Neural cell (in vitro differentiated cells): ENCODE measurements at regions not wholly inside any gene's neighbourhood (a gene's known extent, or its start where the extent isn't known, plus 50 kb on each side); places are given as distances from the start of the nearest gene placed in this dataset.

Experiments used
- H2AFZ ChIP-seq: fragments of 200-600, 300-800 bp; sonication (generic), shearing (Covaris generic); 2 replicates; pipeline ENCODE4 v1.6.0; 2014; ENCODE audit warnings: low read depth, mild to moderate bottlenecking, antibody characterized with exemption, low read length, moderate library complexity
- H3F3A ChIP-seq: fragments of 200-600 bp; shearing (Covaris generic); 2 replicates; pipeline ENCODE4 v1.6.1; 2016; ENCODE audit warnings: mild to moderate bottlenecking, moderate library complexity, mixed read lengths, antibody characterized with exemption, low read length; ENCODE audit not compliant: insufficient read depth, poor library complexity, severe bottlenecking
- H3K27ac ChIP-seq: fragments of 200-600, 300-800 bp; sonication (generic), shearing (Covaris generic); 2 replicates; pipeline ENCODE4 v1.5.1; 2014; ENCODE audit warnings: mild to moderate bottlenecking, low read length, moderate library complexity
- H3K27me3 ChIP-seq: fragments of 300-800, 200-600 bp; sonication (generic), shearing (Covaris generic); 2 replicates; pipeline ENCODE4 v1.6.0; 2014; ENCODE audit warnings: mild to moderate bottlenecking, low read depth, low read length, moderate library complexity; ENCODE audit not compliant: insufficient read depth
- H3K36me3 ChIP-seq: fragments of 300-800, 200-600 bp; sonication (generic), shearing (Covaris generic); 2 replicates; pipeline ENCODE4 v1.5.1; 2014; ENCODE audit warnings: mild to moderate bottlenecking, antibody characterized with exemption, low read length, moderate library complexity; ENCODE audit not compliant: insufficient read depth
- H3K4me2 ChIP-seq: fragments of 300-800, 200-600 bp; sonication (generic), shearing (Covaris generic); 2 replicates; pipeline ENCODE4 v1.6.0; 2014; ENCODE audit warnings: mild to moderate bottlenecking, low read length
- H3K4me3 ChIP-seq: fragments of 300-800, 200-600 bp; sonication (generic), shearing (Covaris generic); 2 replicates; pipeline ENCODE4 v1.5.1; 2014; ENCODE audit warnings: mild to moderate bottlenecking, low read length, moderate library complexity
- H3K79me2 ChIP-seq: fragments of 200-600 bp; shearing (Covaris generic); replicated peaks from 2 replicates; pipeline ENCODE4 v1.6.0; 2014; ENCODE audit warnings: mild to moderate bottlenecking, low read length, moderate library complexity; ENCODE audit not compliant: insufficient read depth
- H3K9ac ChIP-seq: fragments of 300-800, 200-600 bp; sonication (generic), shearing (Covaris generic); 2 replicates; pipeline ENCODE4 v1.6.1; 2016; ENCODE audit warnings: mild to moderate bottlenecking, low read length, mixed read lengths
- H3K9me2 ChIP-seq: fragments of 200-600 bp; shearing (Covaris generic); 2 replicates; pipeline ENCODE4 v1.6.1; 2016; ENCODE audit warnings: mild to moderate bottlenecking, low read length, mixed read lengths; ENCODE audit not compliant: insufficient read depth
- H3K9me3 ChIP-seq: fragments of 200-600, 300-800 bp; sonication (generic), shearing (Covaris generic); 2 replicates; pipeline ENCODE4 v1.6.1; 2016; ENCODE audit warnings: mild to moderate bottlenecking, mixed run types, low read length, moderate library complexity, mixed read lengths
- H4K20me1 ChIP-seq: fragments of 200-600 bp; shearing (Covaris generic); 2 replicates; pipeline ENCODE4 v1.6.1; 2016; ENCODE audit warnings: mild to moderate bottlenecking, mixed run types; ENCODE audit not compliant: insufficient read depth
- CTCF ChIP-seq: fragments of 450-650 bp; IDR thresholded peaks from 2 replicates; pipeline ENCODE4 v1.5.1; 2014; ENCODE audit warnings: antibody characterized with exemption, mild to moderate bottlenecking, moderate library complexity; ENCODE audit not compliant: poor library complexity, severe bottlenecking
- EP300 ChIP-seq: fragments of 450-650 bp; conservative IDR thresholded peaks from 2 replicates; pipeline ENCODE4 v1.6.1; 2014; ENCODE audit warnings: antibody characterized with exemption, mild to moderate bottlenecking, moderate library complexity; ENCODE audit not compliant: poor library complexity, severe bottlenecking
- EZH2 ChIP-seq: fragments of 200-600, 300-800 bp; shearing (Covaris generic), sonication (generic); IDR thresholded peaks from 2 replicates; pipeline ENCODE4 v1.6.1; 2014; ENCODE audit warnings: antibody characterized with exemption, low read length, borderline replicate concordance, mild to moderate bottlenecking; ENCODE audit not compliant: insufficient read depth, poor library complexity, severe bottlenecking
- MXI1 ChIP-seq: fragments of 450-650 bp; conservative IDR thresholded peaks from 2 replicates; pipeline ENCODE4 v1.6.1; 2014; ENCODE audit warnings: antibody characterized with exemption, mild to moderate bottlenecking; ENCODE audit not compliant: poor library complexity, severe bottlenecking
- POLR2AphosphoS5 ChIP-seq: IDR thresholded peaks from 2 replicates; pipeline ENCODE4 v1.6.1; 2012
- RAD21 ChIP-seq: fragments of 450-650 bp; conservative IDR thresholded peaks from 2 replicates; pipeline ENCODE4 v1.6.1; 2014; ENCODE audit warnings: antibody characterized with exemption, mild to moderate bottlenecking, moderate library complexity
- SMC3 ChIP-seq: fragments of 450-650 bp; conservative IDR thresholded peaks from 2 replicates; pipeline ENCODE4 v1.6.1; 2014; ENCODE audit warnings: antibody characterized with exemption, mild to moderate bottlenecking, moderate library complexity; ENCODE audit not compliant: poor library complexity
- TAF1 ChIP-seq: IDR thresholded peaks from 2 replicates; pipeline ENCODE4 v1.6.1; 2012; ENCODE audit warnings: low read depth
- TF ChIP-seq, protein P1 (sequence below): IDR thresholded peaks from 2 replicates; pipeline ENCODE4 v1.6.1; 2012; ENCODE audit warnings: borderline replicate concordance

DNA sequence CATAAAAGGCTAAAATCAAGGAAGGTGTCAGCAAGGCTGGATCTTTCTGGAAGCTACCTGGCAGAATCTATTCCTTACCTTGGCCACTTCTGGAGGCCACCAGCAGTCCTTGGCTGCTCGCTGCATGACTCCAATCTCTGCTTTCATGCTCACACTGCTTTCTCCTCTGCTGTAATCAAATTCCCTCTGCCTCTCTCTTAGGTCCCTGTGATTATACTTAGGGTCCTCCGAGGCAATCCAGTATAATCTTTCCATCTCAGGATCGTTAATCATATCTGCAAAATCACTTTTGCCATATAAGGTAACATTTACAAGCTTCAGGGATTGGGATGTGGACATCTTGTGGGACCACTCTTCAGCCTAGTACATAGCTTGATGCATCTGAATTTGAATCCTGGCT is 110.7 kb upstream of the IVNS1ABP start:
- H3K9ac ChIP-seq = no peak overlapping the region
- no peaks in the 10 kb centered on the region for H3K27me3 ChIP-seq
- TF ChIP-seq TAF1 (no peak), EP300 (no peak), POLR2AphosphoS5 (no peak), RAD21 (no peak), MXI1 (no peak), EZH2 (no peak), CTCF (no peak), SMC3 (no peak)
- TF ChIP-seq, protein P1, sequence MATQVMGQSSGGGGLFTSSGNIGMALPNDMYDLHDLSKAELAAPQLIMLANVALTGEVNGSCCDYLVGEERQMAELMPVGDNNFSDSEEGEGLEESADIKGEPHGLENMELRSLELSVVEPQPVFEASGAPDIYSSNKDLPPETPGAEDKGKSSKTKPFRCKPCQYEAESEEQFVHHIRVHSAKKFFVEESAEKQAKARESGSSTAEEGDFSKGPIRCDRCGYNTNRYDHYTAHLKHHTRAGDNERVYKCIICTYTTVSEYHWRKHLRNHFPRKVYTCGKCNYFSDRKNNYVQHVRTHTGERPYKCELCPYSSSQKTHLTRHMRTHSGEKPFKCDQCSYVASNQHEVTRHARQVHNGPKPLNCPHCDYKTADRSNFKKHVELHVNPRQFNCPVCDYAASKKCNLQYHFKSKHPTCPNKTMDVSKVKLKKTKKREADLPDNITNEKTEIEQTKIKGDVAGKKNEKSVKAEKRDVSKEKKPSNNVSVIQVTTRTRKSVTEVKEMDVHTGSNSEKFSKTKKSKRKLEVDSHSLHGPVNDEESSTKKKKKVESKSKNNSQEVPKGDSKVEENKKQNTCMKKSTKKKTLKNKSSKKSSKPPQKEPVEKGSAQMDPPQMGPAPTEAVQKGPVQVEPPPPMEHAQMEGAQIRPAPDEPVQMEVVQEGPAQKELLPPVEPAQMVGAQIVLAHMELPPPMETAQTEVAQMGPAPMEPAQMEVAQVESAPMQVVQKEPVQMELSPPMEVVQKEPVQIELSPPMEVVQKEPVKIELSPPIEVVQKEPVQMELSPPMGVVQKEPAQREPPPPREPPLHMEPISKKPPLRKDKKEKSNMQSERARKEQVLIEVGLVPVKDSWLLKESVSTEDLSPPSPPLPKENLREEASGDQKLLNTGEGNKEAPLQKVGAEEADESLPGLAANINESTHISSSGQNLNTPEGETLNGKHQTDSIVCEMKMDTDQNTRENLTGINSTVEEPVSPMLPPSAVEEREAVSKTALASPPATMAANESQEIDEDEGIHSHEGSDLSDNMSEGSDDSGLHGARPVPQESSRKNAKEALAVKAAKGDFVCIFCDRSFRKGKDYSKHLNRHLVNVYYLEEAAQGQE = no peak
- H3K4me2 ChIP-seq = no peak overlapping the region
- H3K9me2 ChIP-seq = no peaks in the 10 kb centered on the region
- H3K4me3 ChIP-seq = no peak overlapping the region
- H3K9me3 ChIP-seq = no peaks in the 10 kb centered on the region
- no peaks in the 10 kb centered on the region for H3K79me2 ChIP-seq
- H3K27ac ChIP-seq = no peak overlapping the region
- H4K20me1 ChIP-seq = no peaks in the 10 kb centered on the region
- no peaks in the 10 kb centered on the region for H3F3A ChIP-seq
- no peak overlapping the region for H2AFZ ChIP-seq
- no peaks in the 10 kb centered on the region for H3K36me3 ChIP-seq

- Histone ChIP-seq H3K4me2 (no peak overlapping the region), H3K9me3 (no peaks in the 10 kb centered on the region), H4K20me1 (no peaks in the 10 kb centered on the region), H3F3A (no peaks in the 10 kb centered on the region), H3K9ac (no peak overlapping the region), H3K27me3 (no peaks in the 10 kb centered on the region), H3K9me2 (no peaks in the 10 kb centered on the region), H2AFZ (no peak overlapping the region), H3K79me2 (no peaks in the 10 kb centered on the region), H3K4me3 (no peak overlapping the region), H3K27ac (no peak overlapping the region), H3K36me3 (no peaks in the 10 kb centered on the region)
- TF ChIP-seq TAF1 (no peak), CTCF (no peak), POLR2AphosphoS5 (no peak), MXI1 (no peak), EP300 (no peak), RAD21 (no peak), EZH2 (no peak), SMC3 (no peak)
- TF ChIP-seq, protein P1 = no peak
These were observed 110.2 kb upstream of the IVNS1ABP start for GRCh38 chr1:185427264-185427663.
